ENCODE measurements at regions not wholly inside any gene's neighbourhood (a gene's known extent, or its start where the extent isn't known, plus 50 kb on each side); places are given as distances from the start of the nearest gene placed in this dataset.
A peak's percentile ranks its signal among the peaks of the same experiment; 100 is the strongest.
"Not testable (repeated sequence)": the region's sequence is repeated elsewhere in the genome, so short reads cannot be mapped to it uniquely, and the experiment has no call there.

DNA sequence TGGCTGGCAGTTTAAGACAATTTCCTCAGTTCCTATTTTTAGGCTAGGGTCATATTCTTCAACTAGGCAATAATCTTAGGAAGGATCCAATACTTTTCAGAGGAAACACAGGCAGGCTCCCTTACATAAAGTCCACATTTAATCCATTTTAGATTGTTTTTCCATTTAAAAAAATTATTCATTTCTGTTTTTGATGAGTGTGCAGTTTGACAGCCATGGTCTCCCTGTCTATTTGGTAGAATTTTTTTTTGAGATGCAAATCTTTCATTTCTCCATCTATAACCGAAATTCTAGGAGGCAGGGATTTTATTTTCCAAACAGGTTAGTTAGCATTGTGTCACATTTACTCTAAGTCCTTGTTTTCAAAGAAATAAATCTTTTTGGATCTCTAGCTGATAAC, 326.8 kb downstream of the PPP4R3C start:
- DNase-seq, result no peak

DNA sequence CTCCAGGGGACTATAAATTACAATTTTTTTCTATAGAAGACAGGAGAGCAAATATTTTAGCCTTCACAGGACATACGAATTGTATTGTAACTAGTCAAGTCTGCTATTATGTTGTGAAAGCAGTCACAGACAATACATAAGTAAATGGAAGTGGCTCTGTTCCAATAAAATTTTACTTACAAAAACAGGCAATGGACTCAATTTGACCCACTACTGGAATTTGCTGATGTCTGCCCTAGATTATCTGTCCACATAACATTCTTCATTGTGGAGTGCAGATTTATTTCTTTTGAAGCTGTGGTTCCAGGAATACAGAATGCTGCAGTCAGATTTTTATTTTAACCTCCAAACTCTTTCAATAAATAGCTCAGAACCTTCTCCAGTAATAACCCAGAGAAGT, 330.3 kb downstream of the PPP4R3C start:
- DNase-seq, result no peak

DNA sequence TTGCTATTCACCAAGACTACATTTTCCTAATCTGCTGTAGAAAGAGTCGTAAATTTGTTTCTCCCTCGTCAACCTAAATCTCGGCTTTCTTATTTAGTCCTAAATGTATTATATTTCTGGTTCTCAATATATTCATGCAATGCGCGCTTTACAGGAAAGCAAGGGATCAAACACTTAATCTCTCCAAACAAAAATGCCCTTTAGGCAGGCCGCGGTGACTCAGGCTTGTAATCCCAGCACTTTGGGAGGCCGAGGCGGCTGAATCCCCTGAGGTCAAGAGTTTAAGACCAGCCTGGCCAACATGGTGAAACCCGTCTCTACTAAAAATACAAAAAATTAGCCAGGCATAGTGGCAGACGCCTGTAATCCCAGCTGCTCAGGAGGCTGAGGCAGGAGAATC, 376.0 kb downstream of the PPP4R3C start:
- DNase-seq, result not testable (repeated sequence)

DNA sequence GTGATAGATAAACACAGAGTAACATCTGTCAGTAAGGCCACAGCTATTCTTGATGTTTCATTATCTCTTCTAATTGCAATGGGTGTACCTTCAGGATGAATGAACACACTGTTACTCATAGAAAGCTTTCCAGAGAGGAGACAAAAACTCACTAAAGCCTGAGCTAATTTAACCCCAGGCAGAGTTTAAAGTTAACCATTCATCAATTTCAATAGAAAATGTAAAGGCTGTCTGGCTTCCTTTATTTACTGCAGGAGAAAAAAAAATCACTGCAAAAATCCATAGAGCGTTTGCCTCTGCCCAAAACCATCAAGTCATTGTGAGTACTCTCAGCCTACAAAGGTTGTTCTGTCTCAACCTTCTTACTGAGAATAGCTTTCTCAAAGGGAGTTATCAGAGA, 376.9 kb downstream of the PPP4R3C start:
- DNase-seq, result no peak

DNA sequence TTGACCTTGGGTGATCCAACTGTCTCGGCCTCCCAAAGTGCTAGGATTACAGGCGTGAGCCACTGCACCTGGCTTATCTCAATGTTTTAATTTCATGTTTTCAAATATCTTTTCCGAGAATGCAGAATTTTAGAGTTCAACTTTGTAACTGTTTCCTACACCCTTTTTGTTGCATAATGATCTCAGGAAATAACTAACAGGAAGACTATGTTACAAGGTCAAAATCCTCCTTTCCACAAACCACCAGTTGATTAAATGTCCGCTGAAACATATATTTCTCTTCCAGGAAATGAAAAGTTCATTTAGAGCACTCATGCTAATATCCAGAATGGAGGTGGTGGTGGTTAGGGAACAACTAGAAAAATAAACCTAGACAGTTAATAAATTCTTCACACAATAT, 377.8 kb downstream of the PPP4R3C start:
- no peak for DNase-seq

DNA sequence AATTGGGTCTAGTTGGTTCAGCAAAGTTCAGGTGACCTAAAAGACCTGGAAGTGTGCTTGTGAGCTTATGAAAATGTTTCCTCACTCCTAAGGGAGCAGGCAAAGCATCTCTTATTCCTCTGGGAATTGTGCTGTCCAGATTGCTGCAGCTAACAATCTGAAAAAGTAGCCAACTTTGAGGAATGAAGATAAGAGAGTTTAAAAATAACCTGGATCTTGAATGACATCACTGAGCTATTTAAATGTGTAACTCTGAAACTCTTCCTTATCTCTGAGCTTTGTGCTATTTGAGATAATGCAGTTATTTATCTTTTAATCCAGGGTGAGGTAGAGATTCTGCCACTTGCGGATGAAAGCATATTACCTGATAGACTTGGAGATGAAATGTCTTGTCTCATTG, 384.8 kb downstream of the PPP4R3C start:
- DNase-seq, result no peak

DNA sequence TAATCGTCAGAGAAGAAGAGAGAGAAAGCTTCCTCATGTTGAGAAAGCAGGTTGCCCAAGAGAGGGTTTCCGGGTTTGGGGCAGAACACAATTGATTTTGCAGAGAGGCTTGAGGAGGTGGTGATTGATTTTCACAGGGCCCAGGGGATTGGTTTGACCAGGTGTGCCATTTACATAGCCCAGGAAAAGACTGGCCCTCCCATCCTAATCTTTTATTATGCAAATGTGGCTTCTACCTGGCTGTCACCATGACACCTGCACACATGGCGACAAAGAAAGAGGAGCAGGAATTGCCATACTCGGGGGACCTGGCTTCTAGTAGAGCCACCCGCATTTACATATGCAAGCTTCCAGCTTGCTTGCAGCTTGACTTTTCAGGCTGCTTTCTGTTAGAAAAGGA, 405.3 kb downstream of the PPP4R3C start:
- DNase-seq, result no peak

DNA sequence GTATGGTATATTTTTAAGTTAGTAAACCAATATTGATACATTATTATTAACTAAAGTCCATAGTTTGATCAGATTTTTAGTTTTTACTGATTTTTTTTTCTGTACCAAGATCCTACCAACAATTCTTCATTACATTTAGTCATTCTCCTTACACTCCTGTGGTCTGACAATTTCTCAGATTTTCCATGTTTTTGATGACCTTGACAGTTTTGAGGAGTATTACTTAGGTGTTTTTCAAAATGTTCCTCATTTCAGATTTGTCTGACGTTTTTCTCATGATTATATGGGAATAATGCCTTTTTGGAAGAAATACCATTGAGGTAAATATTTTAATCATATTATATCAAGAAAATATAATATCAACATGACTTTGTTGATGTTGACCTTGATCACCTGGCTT, 423.8 kb downstream of the PPP4R3C start:
- DNase-seq, result no peak

DNA sequence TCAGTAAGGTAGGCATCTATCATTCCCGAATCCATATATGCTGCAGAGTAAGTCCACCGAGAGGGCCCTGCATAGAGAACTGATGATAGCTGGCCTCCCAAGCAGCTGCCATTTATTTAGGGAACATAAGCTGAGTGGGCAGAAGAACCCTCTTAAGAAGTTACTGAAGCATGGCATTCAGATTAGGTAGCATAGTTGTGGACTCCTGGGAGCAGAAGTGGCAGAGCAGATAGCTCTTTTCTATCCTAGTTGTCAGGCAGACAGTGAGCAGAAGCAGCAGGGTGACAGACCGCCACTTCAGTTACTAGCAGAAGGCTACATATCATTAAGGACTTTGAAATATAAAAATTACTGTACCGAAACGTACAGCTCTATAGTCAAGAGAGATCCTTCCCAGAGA, 454.7 kb downstream of the PPP4R3C start:
- no peak for DNase-seq

DNA sequence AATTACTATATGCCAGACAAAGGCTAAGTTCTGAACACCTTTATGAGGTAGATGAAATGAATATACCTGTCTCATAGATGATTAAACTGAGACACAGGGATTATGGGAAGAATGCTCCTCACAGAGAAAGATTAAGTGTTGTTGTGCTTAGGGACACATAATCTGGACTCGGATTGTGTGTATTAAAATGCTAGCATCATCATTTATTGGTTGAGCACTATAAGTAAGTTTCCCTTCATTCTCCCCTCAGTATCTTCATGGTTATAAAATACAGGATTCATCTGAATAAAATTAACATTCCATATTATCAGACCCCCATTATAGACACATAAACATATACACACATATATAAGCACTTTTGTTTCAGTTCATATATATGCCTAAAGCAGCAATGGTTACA, 463.5 kb downstream of the PPP4R3C start:
- no peak for DNase-seq

DNA sequence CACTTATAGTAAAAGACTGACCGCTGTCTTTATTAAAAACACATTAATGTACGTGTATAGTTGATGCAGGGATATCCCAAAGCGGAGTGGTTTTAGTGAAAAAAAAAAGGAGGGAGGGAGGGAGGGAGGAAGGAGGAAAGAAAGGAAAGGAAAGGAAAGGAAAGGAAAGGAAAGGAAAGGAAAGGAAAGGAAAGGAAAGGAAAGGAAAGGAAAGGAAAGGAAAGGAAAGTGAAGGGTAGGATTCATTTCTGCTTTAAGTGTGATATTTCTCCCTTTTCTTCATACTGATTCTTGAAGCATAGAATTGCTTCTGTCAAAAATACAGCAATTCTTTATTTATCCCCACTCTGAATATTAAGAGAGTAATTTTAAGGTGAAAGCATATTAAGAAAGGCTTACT, 504.9 kb downstream of the PPP4R3C start:
- no peak for DNase-seq

DNA sequence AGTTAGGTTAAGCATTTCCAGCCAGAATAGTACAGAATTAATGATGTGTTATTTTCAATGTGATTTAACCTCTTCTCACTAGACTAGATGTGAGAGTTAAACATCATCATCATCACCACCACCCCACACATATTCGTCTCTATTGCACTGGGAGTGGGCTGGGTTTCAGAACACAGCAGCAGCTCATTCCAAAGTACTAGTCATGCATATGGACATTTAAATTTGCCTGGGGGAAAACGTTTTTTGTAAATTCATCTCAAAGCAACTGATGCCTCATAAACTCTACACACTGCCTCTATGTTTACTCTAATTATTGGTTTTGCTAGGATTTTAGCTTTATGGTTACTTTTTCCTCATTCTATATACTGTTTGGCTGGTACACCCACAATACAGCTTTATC, 509.1 kb downstream of the PPP4R3C start:
- DNase-seq, result no peak

DNA sequence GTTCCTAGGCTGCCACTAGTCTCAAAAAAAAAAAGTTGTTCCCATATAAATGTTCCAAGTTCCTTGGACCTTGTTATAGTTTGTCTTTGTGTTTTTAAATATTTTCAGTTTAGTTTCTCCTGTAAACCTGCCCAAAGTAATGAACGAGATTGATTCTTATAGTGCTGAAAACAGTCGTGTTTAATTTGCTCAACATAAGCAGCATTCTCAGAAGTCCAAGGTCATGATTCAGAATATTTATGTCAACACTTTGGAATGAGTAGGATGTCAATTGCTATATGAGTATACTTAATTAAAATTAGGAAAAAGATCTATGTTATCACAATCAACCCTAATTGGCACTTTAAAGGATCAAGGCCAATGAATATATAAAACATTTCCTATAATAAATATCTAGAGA, 510.9 kb downstream of the PPP4R3C start:
- DNase-seq, result no peak

DNA sequence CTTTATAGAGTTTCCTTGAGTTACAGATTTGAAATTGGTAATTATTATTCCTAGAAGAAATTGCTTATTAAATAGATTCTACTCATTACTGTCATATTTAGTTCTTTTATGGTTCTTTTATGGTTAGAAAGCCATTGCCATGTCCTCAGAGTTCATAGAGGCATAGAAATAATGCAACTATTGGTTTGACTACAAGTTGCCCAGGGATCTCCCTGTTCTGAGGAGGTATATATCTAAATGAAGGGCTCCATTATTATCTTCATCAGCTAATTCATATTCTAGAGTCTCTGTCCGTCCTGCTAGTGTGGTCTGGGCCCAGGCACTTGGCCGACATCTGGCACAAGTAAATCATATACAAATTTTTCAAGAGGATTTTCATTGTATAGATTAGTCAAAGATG, 535.7 kb downstream of the PPP4R3C start:
- no peak for DNase-seq

DNA sequence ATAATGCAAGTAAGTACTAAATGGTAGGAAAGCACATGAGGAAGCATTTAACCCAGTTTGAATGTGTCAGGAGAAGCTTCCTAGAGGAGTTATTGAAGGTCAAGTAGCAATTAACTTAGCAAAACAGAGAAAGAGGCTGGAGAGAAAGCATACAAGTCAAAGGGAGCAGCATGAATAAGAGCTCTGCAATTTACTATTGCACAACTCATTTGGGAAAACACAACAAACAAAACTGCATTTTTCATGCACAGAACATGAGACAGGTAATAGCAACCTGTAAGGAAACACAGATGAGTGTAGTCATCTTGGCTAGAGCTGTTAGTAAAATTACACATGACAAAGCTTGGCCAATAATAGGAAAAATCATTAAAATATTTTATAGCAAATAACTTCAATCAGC, 538.1 kb downstream of the PPP4R3C start:
- no peak for DNase-seq

DNA sequence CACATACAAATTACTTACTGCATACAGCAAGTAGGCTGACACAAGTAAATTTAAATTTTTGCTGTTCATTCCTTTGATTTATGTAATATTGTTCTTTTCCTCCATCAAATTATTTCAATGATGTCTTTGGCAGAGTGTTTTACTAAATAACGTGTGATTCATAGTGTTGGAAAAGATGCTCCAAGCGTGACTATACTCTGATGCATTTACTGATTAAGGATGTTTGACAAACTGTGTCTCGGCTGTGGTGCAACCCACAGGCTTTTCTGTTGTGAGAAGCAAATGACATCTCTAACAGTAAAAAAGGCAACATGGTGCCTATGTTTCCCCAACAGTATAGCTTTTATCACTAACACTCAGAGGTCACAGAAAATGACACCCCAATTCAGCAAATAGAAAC, 540.9 kb downstream of the PPP4R3C start:
- DNase-seq, result no peak

DNA sequence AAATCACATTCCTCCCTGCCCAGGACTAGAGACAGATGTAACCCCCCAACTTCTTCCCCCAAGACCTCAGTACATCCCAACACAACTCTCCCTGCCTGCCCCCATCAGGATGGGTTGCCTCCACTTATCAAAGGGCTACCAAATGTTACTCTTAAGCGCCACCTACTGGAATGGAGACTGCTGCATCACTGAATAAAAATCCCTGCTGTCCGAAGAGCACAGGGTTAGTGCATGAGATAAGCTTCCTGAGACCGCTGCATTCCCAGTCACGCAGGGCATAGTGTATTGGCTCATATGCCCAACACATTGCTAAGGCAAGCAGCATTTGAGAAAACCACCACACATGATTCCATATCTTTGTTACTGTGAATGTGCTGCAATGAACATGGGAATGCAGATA, 544.5 kb downstream of the PPP4R3C start:
- DNase-seq, result peak in 1 of 5 experiments; percentile 3

DNA sequence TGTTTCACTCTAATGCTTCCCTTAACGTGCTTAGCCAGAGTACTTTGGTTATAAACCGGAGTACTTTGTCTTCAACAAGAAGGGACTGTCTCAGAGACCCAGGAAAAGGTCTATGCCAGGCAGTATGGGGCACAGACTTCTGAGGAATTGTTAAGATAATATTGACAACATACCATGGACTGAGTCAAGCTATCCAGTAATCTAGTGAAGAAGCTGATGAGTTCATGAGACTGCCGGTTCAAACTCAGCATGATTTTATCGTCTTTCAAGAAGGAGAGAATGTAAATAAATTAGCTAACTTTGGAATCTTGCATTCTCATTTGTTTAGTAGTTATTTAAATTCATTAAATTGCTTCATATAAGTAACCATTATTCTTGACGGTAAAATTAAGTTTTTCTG, 546.1 kb downstream of the PPP4R3C start:
- no peak for DNase-seq

DNA sequence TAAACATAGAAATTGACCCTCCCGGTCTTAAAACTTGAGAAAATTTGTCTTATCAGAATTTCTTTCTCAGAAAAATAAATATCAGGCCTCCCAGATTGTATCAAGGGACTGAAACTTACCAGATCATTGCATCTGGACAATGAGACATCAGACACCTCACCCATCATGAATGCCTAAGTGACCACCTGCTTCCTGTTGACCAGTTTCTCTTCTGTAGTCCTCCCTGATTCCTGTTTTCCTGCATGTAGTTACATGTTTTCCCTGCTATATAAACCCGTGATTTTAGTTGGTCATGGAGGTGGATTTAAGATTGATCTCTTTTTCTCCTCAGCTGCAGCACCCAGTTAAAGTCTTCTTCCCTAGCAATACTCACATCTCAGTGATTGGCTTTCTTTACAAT, 548.1 kb downstream of the PPP4R3C start:
- no peak for DNase-seq

DNA sequence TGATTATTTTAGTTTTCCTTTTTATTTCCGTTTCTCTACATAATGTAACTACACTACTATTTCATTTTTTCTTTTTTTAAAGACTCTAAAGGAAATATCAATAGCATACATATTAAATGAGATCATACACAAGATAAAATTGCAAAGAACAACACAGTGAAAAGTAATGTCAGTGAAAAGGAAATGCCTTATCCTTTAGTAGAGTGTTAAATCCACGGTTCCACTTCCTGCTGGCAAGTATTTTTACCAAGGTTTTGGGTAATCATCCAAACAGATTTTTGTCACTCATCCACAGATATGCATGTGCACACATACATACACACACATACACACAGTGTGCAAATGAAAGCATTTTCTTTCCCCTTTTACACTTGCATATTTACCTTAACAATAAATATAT, 548.9 kb downstream of the PPP4R3C start:
- no peak for DNase-seq

DNA sequence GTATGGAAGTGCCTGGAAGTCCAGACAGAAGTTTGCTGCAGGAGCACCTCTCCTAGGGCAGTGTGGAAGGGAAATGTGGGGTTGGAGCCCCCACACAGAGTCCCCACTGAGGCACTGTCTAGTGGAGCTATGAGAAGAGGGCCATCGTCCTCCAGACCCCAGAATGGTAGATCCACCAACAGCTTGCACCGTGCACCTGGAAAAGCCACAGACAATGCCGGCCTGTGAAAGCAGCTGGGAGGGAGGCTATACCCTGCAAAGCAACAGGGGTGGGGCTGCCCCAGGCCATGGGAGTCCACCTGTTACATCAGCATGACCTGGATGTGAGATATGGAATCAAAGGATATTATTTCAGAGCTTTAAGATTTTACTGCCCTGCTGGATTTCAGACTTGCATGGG, 551.4 kb downstream of the PPP4R3C start:
- not testable (repeated sequence) for DNase-seq

DNA sequence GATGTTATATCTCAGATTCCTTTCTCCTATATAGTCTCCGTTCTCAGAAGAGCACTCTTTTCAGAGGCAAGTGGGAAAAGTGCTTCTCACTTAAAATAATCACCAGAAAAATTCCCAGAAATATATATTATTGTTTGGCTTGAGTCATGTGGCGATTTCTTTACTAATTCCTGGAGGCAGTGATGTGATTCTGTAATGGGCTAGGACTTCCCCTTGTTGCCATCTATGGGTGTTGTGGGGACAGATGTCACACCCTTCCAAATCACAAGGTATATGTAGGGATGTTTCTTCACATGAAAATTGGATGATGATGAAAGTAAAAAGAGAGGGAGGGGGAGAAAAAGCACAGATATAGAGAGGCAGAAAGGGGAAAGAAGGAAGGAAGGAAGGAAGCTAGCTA, 553.4 kb downstream of the PPP4R3C start:
- no peak for DNase-seq

DNA sequence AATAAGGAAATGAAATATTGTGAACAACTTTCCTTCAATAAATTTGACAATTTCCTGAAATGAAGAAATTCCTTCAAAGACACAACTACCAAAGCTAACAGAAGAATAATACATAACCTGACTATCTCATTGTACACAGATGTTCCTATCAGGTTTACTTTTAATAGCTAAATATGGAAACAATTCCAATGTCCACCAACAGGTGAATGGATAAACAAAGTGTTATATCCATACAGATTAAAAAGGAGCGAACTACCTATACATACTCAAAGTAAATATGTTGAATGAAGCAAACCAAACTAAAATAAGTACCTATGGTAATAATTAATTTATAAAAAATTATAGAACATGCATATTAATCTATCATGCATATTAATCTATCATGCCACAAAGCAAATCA, 554.9 kb downstream of the PPP4R3C start:
- no peak for DNase-seq

DNA sequence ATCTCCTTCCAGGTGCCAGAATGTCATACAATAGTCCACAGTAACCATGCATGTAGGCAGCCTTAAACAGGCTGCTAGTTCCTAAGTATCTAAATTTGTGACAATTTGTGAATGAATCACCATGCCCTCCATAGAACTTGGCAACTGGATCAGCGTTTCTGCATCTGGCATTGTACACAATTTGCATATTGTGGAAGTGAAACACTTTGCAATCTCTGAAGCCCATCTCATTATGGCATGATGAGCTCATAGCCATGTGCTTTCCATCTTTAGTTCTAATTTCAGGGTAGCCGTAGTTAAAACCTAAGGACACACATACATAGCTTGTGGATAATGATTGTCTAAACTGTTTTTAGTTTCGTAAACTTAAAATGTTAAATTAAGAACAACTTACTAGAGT, 573.6 kb downstream of the PPP4R3C start:
- DNase-seq, result no peak

DNA sequence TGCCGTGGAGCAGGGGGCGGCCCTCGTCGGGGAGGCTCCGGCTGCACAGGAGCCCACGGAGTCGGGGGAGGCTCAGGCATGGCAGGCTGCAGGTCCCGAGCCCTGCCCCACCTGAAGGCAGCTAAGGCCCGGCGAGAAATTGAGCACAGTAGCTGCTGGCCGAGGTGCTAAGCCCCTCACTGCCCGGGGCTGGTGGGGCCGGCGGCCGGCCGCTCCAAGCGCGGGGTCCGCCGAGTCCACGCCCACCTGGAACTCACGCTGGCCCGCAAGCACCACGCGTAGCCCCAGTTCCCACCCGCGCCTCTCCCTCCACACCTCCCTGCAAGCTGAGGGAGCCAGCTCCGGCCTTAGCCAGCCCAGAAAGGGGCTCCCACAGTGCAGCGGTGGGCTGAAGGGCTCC, 589.4 kb downstream of the PPP4R3C start:
- DNase-seq, result no peak

DNA sequence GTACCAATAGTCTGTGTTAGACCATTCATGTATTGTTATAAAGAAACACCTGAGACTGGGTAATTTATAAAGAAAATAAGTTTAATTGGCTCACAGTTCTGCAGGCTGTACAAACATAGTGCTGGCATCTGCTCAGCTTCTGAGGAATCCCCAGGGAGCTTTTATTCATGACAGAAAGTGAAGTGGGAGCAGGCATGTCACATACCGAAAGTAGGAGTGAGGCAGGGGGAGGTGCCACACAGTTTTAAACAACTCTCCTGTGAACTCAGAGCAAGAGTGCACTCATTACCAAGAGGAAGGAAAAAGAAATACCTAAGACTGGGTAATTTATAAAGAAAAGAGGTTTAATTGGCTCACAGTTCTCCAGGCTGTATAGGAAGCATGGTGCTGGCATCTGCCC, 591.2 kb downstream of the PPP4R3C start:
- DNase-seq, result no peak
